ENCODE measurements at regions not wholly inside any gene's neighbourhood (a gene's known extent, or its start where the extent isn't known, plus 50 kb on each side); places are given as distances from the start of the nearest gene placed in this dataset.

DNA sequence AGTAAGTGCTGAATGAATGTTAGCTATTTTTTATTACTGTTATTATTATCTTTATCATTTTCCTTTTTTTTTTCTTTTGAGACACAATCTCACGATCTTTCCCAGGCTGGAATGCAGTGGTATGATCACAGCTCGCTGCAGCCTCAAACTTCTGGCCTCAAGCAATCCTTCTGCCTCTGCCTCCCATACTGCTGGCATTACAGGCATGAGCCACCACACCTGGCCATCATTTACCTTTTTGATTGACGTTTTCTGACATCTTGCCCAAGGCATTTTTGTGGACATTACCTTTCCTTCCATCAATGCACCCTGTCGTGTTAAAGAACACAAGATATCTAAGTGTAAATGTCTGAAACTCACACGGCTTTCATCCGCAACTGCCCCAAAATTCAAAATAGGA, 138.2 kb downstream of the GAS1 start:
- ChIA-PET POLR2A (no interaction called here), CTCF (no interaction called here)
- Mint-ChIP-seq H3K27ac (no peak overlapping the region), H3K36me3 (ENCODE audit: low read depth) (no peaks in the 10 kb centered on the region), H3K27me3 (no peaks in the 10 kb centered on the region), H3K9me3 (no peaks in the 10 kb centered on the region), H3K4me1 (no peaks in the 10 kb centered on the region), H3K4me3 (no peak overlapping the region)
- intact Hi-C loops (cut with micrococcal nuclease), result no loop called here
- no peak for ATAC-seq (ENCODE audit: low read depth)
- no peak for DNase-seq
- TF ChIP-seq, protein P1, sequence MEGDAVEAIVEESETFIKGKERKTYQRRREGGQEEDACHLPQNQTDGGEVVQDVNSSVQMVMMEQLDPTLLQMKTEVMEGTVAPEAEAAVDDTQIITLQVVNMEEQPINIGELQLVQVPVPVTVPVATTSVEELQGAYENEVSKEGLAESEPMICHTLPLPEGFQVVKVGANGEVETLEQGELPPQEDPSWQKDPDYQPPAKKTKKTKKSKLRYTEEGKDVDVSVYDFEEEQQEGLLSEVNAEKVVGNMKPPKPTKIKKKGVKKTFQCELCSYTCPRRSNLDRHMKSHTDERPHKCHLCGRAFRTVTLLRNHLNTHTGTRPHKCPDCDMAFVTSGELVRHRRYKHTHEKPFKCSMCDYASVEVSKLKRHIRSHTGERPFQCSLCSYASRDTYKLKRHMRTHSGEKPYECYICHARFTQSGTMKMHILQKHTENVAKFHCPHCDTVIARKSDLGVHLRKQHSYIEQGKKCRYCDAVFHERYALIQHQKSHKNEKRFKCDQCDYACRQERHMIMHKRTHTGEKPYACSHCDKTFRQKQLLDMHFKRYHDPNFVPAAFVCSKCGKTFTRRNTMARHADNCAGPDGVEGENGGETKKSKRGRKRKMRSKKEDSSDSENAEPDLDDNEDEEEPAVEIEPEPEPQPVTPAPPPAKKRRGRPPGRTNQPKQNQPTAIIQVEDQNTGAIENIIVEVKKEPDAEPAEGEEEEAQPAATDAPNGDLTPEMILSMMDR (IDR thresholded peaks at IDR 0.05), result no peak

- ATAC-seq (ENCODE audit: low read depth) (no peak), DNase-seq (no peak)
- H3K27ac Mint-ChIP-seq, result no peak overlapping the region
- no peak overlapping the region for H3K4me3 Mint-ChIP-seq
- intact Hi-C loops (cut with micrococcal nuclease), result no loop called here
- H3K36me3 Mint-ChIP-seq (ENCODE audit: low read depth), result no peaks in the 10 kb centered on the region
- no peaks in the 10 kb centered on the region for H3K4me1 Mint-ChIP-seq
- POLR2A ChIA-PET, result no interaction called here
- TF ChIP-seq, protein P1 (IDR thresholded peaks at IDR 0.05), result no peak
- CTCF ChIA-PET, result no interaction called here
- H3K27me3 Mint-ChIP-seq, result no peaks in the 10 kb centered on the region
- peaks cover 4% of the 10 kb centered on the region for H3K9me3 Mint-ChIP-seq
These were observed 139.8 kb downstream of the GAS1 start for GRCh38 chr9:86807367-86807976.

DNA sequence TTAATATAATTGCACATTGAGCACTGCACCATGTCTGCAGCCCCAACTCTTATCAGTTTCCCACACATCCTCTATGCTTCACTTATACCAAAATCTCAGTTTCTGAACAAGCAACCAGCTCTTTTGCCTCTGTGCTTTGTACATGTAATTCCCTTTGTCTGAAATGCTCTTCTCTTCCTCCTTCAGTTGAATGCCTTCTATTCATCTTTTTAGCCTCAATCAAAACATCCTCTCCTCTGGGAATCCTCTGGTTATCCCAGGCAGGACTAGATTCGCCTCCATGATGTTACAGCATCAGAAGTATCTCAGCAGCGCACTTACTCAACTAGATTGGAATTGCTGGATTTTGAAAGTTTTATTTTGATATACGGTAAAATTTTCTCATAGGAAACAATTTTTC, 143.3 kb downstream of the GAS1 start:
- Mint-ChIP-seq H3K27ac (no peak overlapping the region), H3K9me3 (peaks cover 4% of the 10 kb centered on the region), H3K4me1 (no peaks in the 10 kb centered on the region), H3K4me3 (no peak overlapping the region), H3K27me3 (no peaks in the 10 kb centered on the region), H3K36me3 (ENCODE audit: low read depth) (no peaks in the 10 kb centered on the region)
- TF ChIP-seq, protein P1 (IDR thresholded peaks at IDR 0.05), result no peak
- no peak for ATAC-seq (ENCODE audit: low read depth)
- no peak for DNase-seq
- ChIA-PET POLR2A (no interaction called here), CTCF (no interaction called here)
- intact Hi-C loops (cut with micrococcal nuclease), result no loop called here

DNA sequence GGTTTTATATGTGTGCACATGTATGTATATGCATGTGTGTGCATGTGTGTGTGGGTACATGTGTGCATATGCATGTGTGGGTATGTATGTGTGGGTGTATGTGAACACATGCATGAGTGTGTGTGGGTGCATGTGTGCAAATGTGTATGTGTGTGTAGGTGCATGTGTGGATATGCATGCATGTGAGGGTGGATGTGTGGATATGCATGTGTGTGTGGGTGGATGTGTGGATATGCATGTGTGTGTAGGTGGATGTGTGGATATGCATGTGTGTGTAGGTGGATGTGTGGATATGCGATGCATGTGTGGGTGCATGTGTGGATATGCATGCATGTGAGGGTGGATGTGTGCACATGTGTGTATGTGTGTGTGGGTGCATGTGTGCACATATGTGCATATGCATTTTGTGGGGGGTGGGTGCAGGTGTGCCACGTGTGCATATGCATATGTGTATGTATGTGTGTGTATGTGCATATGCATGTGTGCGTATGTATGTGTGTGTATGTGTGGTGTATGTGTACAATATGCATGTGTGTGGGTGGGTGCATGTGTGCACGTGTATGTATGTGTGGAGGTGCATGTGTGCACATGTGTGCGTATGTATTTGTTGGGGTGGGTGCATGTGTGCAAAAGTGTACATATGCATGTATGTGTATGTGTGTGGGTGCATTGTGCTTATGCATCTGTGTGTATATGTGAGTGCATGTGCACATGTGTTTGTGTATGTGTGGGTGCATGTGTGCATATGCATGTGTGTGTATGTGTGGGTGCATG, 144.2 kb downstream of the GAS1 start:
- TF ChIP-seq, protein P1 (IDR thresholded peaks at IDR 0.05), result no peak
- ATAC-seq (ENCODE audit: low read depth) (no peak), DNase-seq (no peak)
- CTCF ChIA-PET, result no interaction called here
- H3K9me3 Mint-ChIP-seq, result peaks cover 4% of the 10 kb centered on the region
- H3K27ac Mint-ChIP-seq, result no peak overlapping the region
- no peaks in the 10 kb centered on the region for H3K27me3 Mint-ChIP-seq
- no peak overlapping the region for H3K4me3 Mint-ChIP-seq
- H3K4me1 Mint-ChIP-seq, result no peaks in the 10 kb centered on the region
- POLR2A ChIA-PET, result no interaction called here
- intact Hi-C loops (cut with micrococcal nuclease), result no loop called here
- H3K36me3 Mint-ChIP-seq (ENCODE audit: low read depth), result no peaks in the 10 kb centered on the region

GRCh38 chr9:86801246-86801645, 146.1 kb downstream of the GAS1 start:
- ATAC-seq (ENCODE audit: low read depth) (no peak), DNase-seq (no peak)
- H3K4me3 Mint-ChIP-seq, result no peak overlapping the region
- no peaks in the 10 kb centered on the region for H3K4me1 Mint-ChIP-seq
- peaks cover 4% of the 10 kb centered on the region for H3K9me3 Mint-ChIP-seq
- H3K36me3 Mint-ChIP-seq (ENCODE audit: low read depth), result no peaks in the 10 kb centered on the region
- TF ChIP-seq, protein P1 (IDR thresholded peaks at IDR 0.05), result no peak
- CTCF ChIA-PET, result no interaction called here
- POLR2A ChIA-PET, result no interaction called here
- H3K27me3 Mint-ChIP-seq, result no peaks in the 10 kb centered on the region
- intact Hi-C loops (cut with micrococcal nuclease), result no loop called here
- H3K27ac Mint-ChIP-seq, result no peak overlapping the region
